Testis (tissue), 2 donors: ENCODE measurements at regions not wholly inside any gene's neighbourhood (a gene's known extent, or its start where the extent isn't known, plus 50 kb on each side); places are given as distances from the start of the nearest gene placed in this dataset.
"Not testable (repeated sequence)": the region's sequence is repeated elsewhere in the genome, so short reads cannot be mapped to it uniquely, and the experiment has no call there.

Experiments
- DNase-seq: peaks from one replicate; pipeline ENCODE4 v3.0.0-alpha.2; 2019
- H3K27ac ChIP-seq, 2 donors: fragments of 200-600 bp; sonication (generic); one replicate each; pipeline ENCODE4 v1.5.1; 2019
- H3K27me3 ChIP-seq: fragments of 200-600 bp; sonication (generic); one replicate; pipeline ENCODE4 v1.5.1; 2019
- H3K36me3 ChIP-seq: fragments of 200-600 bp; sonication (generic); one replicate; pipeline ENCODE4 v1.5.1; 2017; ENCODE audit warnings: low read depth; ENCODE audit errors: missing control alignments
- H3K4me1 ChIP-seq: fragments of 200-600 bp; sonication (generic); one replicate; pipeline ENCODE4 v1.5.1; 2019
- H3K4me3 ChIP-seq, 2 donors: fragments of 200-600 bp; sonication (generic); one replicate each; pipeline ENCODE4 v1.5.1; 2017 to 2019
- H3K9me3 ChIP-seq: fragments of 200-600 bp; sonication (generic); one replicate; pipeline ENCODE4 v1.5.1; 2017
- POLR2A ChIP-seq: fragments of 450-650 bp; IDR thresholded peaks from one replicate; pipeline ENCODE4 v1.6.1; 2017; ENCODE audit warnings: antibody characterized with exemption, mild to moderate bottlenecking, moderate library complexity
- WGBS, 2 donors: methylation state at CpG; one replicate each; pipeline ENCODE4 v1.1.5; 2018; 5-methylcytosine and 5-hydroxymethylcytosine counted together
- intact Hi-C: fragments of 100-400 bp; cut with DNase I; formaldehyde crosslinking; loops from one replicate; pipeline ENCODE4 v1.15.1; 2023; ENCODE audit warnings: low total_unique reads
- TF ChIP-seq, protein P1 (sequence below), 3 experiments: fragments of 450-650 bp in 2 of 3; fragments of 200-600 bp in 1 of 3; sonication (generic) in 1 of 3; IDR thresholded peaks; one replicate each; pipeline ENCODE4 v1.5.1; 2016 to 2019; ENCODE audit warnings: antibody characterized with exemption in 3 of 3, mild to moderate bottlenecking in 2 of 3, moderate library complexity in 1 of 3

GRCh38 chr2:143840601-143841000 is 679.3 kb downstream of the ZEB2 start:
- H3K27ac ChIP-seq, result no peak overlapping the region
- DNase-seq, result no peak
- no peaks in the 10 kb centered on the region for H3K9me3 ChIP-seq
- intact Hi-C loops, result no loop called here
- no peak overlapping the region for H3K4me3 ChIP-seq
- H3K36me3 ChIP-seq, result no peaks in the 10 kb centered on the region
- H3K27me3 ChIP-seq, result no peaks in the 10 kb centered on the region
- TF ChIP-seq, protein P1, sequence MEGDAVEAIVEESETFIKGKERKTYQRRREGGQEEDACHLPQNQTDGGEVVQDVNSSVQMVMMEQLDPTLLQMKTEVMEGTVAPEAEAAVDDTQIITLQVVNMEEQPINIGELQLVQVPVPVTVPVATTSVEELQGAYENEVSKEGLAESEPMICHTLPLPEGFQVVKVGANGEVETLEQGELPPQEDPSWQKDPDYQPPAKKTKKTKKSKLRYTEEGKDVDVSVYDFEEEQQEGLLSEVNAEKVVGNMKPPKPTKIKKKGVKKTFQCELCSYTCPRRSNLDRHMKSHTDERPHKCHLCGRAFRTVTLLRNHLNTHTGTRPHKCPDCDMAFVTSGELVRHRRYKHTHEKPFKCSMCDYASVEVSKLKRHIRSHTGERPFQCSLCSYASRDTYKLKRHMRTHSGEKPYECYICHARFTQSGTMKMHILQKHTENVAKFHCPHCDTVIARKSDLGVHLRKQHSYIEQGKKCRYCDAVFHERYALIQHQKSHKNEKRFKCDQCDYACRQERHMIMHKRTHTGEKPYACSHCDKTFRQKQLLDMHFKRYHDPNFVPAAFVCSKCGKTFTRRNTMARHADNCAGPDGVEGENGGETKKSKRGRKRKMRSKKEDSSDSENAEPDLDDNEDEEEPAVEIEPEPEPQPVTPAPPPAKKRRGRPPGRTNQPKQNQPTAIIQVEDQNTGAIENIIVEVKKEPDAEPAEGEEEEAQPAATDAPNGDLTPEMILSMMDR (IDR thresholded peaks at IDR 0.05), result no peak
- no peak for TF ChIP-seq POLR2A
- no peaks in the 10 kb centered on the region for H3K4me1 ChIP-seq

- Histone ChIP-seq H3K4me3 (no peak overlapping the region), H3K4me1 (no peaks in the 10 kb centered on the region), H3K27me3 (no peaks in the 10 kb centered on the region), H3K9me3 (no peaks in the 10 kb centered on the region), H3K36me3 (no peaks in the 10 kb centered on the region), H3K27ac (no peak overlapping the region)
- no peak for DNase-seq
- TF ChIP-seq, protein P1 (IDR thresholded peaks at IDR 0.05), result no peak
- TF ChIP-seq POLR2A, result no peak
- intact Hi-C loops, result no loop called here
- 79 to 89% methylated on average over 2 of the region's 2 CpGs for WGBS, 2 donors
These were observed 679.7 kb downstream of the ZEB2 start for GRCh38 chr2:143840194-143840593.

DNA sequence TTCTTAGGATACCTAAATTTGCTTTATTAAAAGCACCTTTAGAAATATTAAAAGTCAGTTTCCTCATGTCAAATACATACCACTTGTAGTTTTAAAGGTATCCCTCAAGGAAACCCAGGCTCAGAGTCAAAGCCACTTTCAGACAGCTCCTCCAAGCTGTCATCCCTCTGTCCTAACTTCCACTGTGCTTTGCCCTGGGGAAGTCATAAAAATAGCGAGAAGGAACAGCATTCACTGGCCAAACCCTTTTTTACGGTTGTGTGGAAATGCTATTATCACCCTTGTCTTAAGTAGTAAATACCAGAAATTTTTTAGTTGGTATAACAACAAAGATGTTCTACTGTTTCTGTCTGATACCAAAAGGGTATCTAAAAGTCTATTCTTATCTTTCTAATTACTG is 680.5 kb downstream of the ZEB2 start:
- H3K4me1 ChIP-seq, result no peaks in the 10 kb centered on the region
- H3K27ac ChIP-seq, result no peak overlapping the region
- intact Hi-C loops, result no loop called here
- no peaks in the 10 kb centered on the region for H3K36me3 ChIP-seq
- 36 to 56% methylated on average over 2 of the region's 2 CpGs for WGBS, 2 donors
- H3K4me3 ChIP-seq, result no peak overlapping the region
- no peaks in the 10 kb centered on the region for H3K9me3 ChIP-seq
- H3K27me3 ChIP-seq, result no peaks in the 10 kb centered on the region
- DNase-seq, result no peak
- TF ChIP-seq, protein P1 (IDR thresholded peaks at IDR 0.05), result no peak
- no peak for TF ChIP-seq POLR2A

- intact Hi-C loops, H3K9me3 ChIP-seq, H3K4me3 ChIP-seq, DNase-seq, H3K4me1 ChIP-seq, H3K27ac ChIP-seq, H3K27me3 ChIP-seq, H3K36me3 ChIP-seq: not testable (repeated sequence)
These were observed 682.9 kb downstream of the ZEB2 start for GRCh38 chr2:143837055-143837454.

DNA sequence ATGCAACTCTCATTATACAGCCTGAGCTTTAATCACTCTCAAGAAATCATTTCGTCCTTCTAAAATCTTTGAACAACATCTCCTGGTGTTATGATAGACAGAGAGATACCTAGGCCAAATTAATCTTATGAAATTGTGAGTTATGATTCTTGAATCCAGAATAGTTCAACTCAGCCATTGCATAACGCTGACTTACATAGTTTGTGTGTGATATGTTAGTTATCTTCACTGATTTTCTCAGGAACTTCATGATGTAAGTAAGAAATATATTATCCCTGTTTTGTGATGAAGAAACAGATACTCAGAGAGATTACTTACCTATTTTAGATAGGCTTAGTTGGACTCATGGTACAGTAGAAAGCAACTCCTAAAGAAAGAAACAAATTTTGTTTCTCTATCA is 684.4 kb downstream of the ZEB2 start:
- no peaks in the 10 kb centered on the region for H3K27me3 ChIP-seq
- 0 to 47% methylated on average over 2 of the region's 2 CpGs for WGBS, 2 donors
- no peak overlapping the region for H3K27ac ChIP-seq
- H3K9me3 ChIP-seq, result no peaks in the 10 kb centered on the region
- H3K4me1 ChIP-seq, result no peaks in the 10 kb centered on the region
- DNase-seq, result no peak
- H3K36me3 ChIP-seq, result no peaks in the 10 kb centered on the region
- no peak for TF ChIP-seq POLR2A
- TF ChIP-seq, protein P1 (IDR thresholded peaks at IDR 0.05), result no peak
- intact Hi-C loops, result no loop called here
- no peak overlapping the region for H3K4me3 ChIP-seq
